WTC11 (cell line): ENCODE measurements at regions not wholly inside any gene's neighbourhood (a gene's known extent, or its start where the extent isn't known, plus 50 kb on each side); places are given as distances from the start of the nearest gene placed in this dataset.

Experiments used
- ATAC-seq: fragments of 200-7000 bp; cut with Tn5 transposase; 2 replicates; pipeline ENCODE4 v1.10.0; 2021; ENCODE audit warnings: mild to moderate bottlenecking, moderate library complexity
- CTCF ChIA-PET: fragments of 300-600 bp; sonication (Branson Sonifier 250); formaldehyde crosslinking; loops from one replicate; lab custom pipeline; 2021; ENCODE audit warnings: antibody characterized with exemption; lab: Charles Lee
- POLR2A ChIA-PET: fragments of 350-600 bp; sonication (Branson Sonifier 250); formaldehyde crosslinking; loops from one replicate; lab custom pipeline; 2021; ENCODE audit warnings: antibody characterized with exemption; lab: Charles Lee
- DNase-seq: peaks from one replicate; pipeline ENCODE4 v3.0.0; 2021; ENCODE audit warnings: low spot score
- H3K27ac Mint-ChIP-seq: 2 replicates; pipeline ENCODE4 v1.8.0; 2021; ENCODE audit warnings: mixed read lengths
- H3K27me3 Mint-ChIP-seq: 2 replicates; pipeline ENCODE4 v1.8.0; 2021; ENCODE audit warnings: low read depth, mild to moderate bottlenecking, moderate library complexity, mixed read lengths
- H3K36me3 Mint-ChIP-seq: 2 replicates; pipeline ENCODE4 v1.8.0; 2021; ENCODE audit warnings: mixed read lengths
- H3K4me1 Mint-ChIP-seq: 2 replicates; pipeline ENCODE4 v1.8.0; 2022; ENCODE audit warnings: mixed read lengths
- H3K4me3 Mint-ChIP-seq: 2 replicates; pipeline ENCODE4 v1.8.0; 2021; ENCODE audit warnings: mild to moderate bottlenecking, moderate library complexity, mixed read lengths
- H3K9me3 Mint-ChIP-seq: 2 replicates; pipeline ENCODE4 v1.8.0; 2021; ENCODE audit warnings: mixed read lengths
- ATF3 ChIP-seq: sonication (generic); formaldehyde crosslinking; conservative IDR thresholded peaks from 2 replicates; pipeline ENCODE4 v1.8.1; 2022; ENCODE audit warnings: mild to moderate bottlenecking, missing genetic modification reagents
- CDX4 ChIP-seq: fragments of 250-450 bp; sonication (Bioruptor Pico); IDR thresholded peaks from 2 replicates; pipeline ENCODE4 v1.9.0; 2021; ENCODE audit warnings: moderate library complexity, mild to moderate bottlenecking, inconsistent platforms, borderline replicate concordance
- CREB1 ChIP-seq: sonication (generic); formaldehyde crosslinking; IDR thresholded peaks from 2 replicates; pipeline ENCODE4 v1.8.0; 2023; ENCODE audit warnings: mild to moderate bottlenecking, missing genetic modification reagents
- E2F5 ChIP-seq: sonication (generic); formaldehyde crosslinking; IDR thresholded peaks from 2 replicates; pipeline ENCODE4 v1.8.1; 2022; ENCODE audit warnings: mild to moderate bottlenecking, moderate library complexity, missing genetic modification reagents
- ETV6 ChIP-seq: sonication (generic); formaldehyde crosslinking; IDR thresholded peaks from 2 replicates; pipeline ENCODE4 v1.8.1; 2022; ENCODE audit warnings: mild to moderate bottlenecking, missing genetic modification reagents
- FOXK1 ChIP-seq: sonication (generic); formaldehyde crosslinking; IDR thresholded peaks from 2 replicates; pipeline ENCODE4 v1.8.0; 2022; ENCODE audit warnings: mild to moderate bottlenecking, moderate library complexity, missing genetic modification reagents
- FOXP1 ChIP-seq: sonication (generic); formaldehyde crosslinking; IDR thresholded peaks from 2 replicates; pipeline ENCODE4 v1.8.0; 2022; ENCODE audit warnings: missing genetic modification reagents, mild to moderate bottlenecking, moderate library complexity, borderline replicate concordance
- JUN ChIP-seq: sonication (generic); formaldehyde crosslinking; IDR thresholded peaks from 2 replicates; pipeline ENCODE4 v1.8.0; 2023; ENCODE audit warnings: mild to moderate bottlenecking, missing genetic modification reagents
- NFATC4 ChIP-seq: fragments of 250-450 bp; sonication (Bioruptor Pico); IDR thresholded peaks from 2 replicates; pipeline ENCODE4 v1.9.0; 2021; ENCODE audit warnings: mild to moderate bottlenecking
- NFE2L1 ChIP-seq: sonication (generic); formaldehyde crosslinking; IDR thresholded peaks from 2 replicates; pipeline ENCODE4 v1.8.1; 2023; ENCODE audit warnings: missing genetic modification reagents
- NFYB ChIP-seq: sonication (generic); formaldehyde crosslinking; conservative IDR thresholded peaks from 2 replicates; pipeline ENCODE4 v1.8.0; 2022; ENCODE audit warnings: low read depth, missing genetic modification reagents
- NR1H2 ChIP-seq: sonication (generic); formaldehyde crosslinking; IDR thresholded peaks from 2 replicates; pipeline ENCODE4 v1.9.0; 2021; ENCODE audit warnings: mild to moderate bottlenecking, moderate library complexity, missing genetic modification reagents
- RELA ChIP-seq: sonication (generic); formaldehyde crosslinking; IDR thresholded peaks from 2 replicates; pipeline ENCODE4 v1.8.1; 2022; ENCODE audit warnings: missing genetic modification reagents, mild to moderate bottlenecking, borderline replicate concordance
- RORB ChIP-seq: fragments of 250-450 bp; sonication (Bioruptor Pico); IDR thresholded peaks from 2 replicates; pipeline ENCODE4 v1.9.0; 2021; ENCODE audit warnings: mild to moderate bottlenecking
- TCF7 ChIP-seq: sonication (generic); formaldehyde crosslinking; IDR thresholded peaks from 2 replicates; pipeline ENCODE4 v1.8.0; 2022; ENCODE audit warnings: mild to moderate bottlenecking, low read depth, missing genetic modification reagents, moderate library complexity
- TEAD1 ChIP-seq: sonication (generic); formaldehyde crosslinking; IDR thresholded peaks from 2 replicates; pipeline ENCODE4 v1.8.0; 2022; ENCODE audit warnings: mild to moderate bottlenecking, missing genetic modification reagents
- TP53 ChIP-seq: sonication (generic); formaldehyde crosslinking; IDR thresholded peaks from 2 replicates; pipeline ENCODE4 v1.8.1; 2023; ENCODE audit warnings: mild to moderate bottlenecking, missing genetic modification reagents
- ZNF219 ChIP-seq: sonication (generic); formaldehyde crosslinking; IDR thresholded peaks from 2 replicates; pipeline ENCODE4 v1.8.0; 2023; ENCODE audit warnings: missing genetic modification reagents, mild to moderate bottlenecking, borderline replicate concordance
- ZNF232 ChIP-seq: sonication (generic); formaldehyde crosslinking; IDR thresholded peaks from 2 replicates; pipeline ENCODE4 v1.8.0; 2022; ENCODE audit warnings: mild to moderate bottlenecking, missing genetic modification reagents
- ZNF416 ChIP-seq: fragments of 250-450 bp; sonication (Bioruptor Pico); IDR thresholded peaks from 2 replicates; pipeline ENCODE4 v1.9.0; 2021; ENCODE audit warnings: mild to moderate bottlenecking, inconsistent platforms
- ZNF423 ChIP-seq: fragments of 250-450 bp; sonication (Bioruptor Pico); IDR thresholded peaks from 2 replicates; pipeline ENCODE4 v2.1.2; 2022; ENCODE audit warnings: mild to moderate bottlenecking, moderate library complexity
- ZNF532 ChIP-seq: fragments of 250-450 bp; sonication (Bioruptor Pico); IDR thresholded peaks from 2 replicates; pipeline ENCODE4 v1.9.0; 2021; ENCODE audit warnings: mild to moderate bottlenecking, borderline replicate concordance
- TF ChIP-seq, protein P1 (sequence below): fragments of 250-450 bp; sonication (Bioruptor Pico); IDR thresholded peaks from 2 replicates; pipeline ENCODE4 v2.1.2; 2022; ENCODE audit warnings: mild to moderate bottlenecking, moderate library complexity
- TF ChIP-seq, protein P2 (sequence below): sonication (generic); formaldehyde crosslinking; IDR thresholded peaks from 2 replicates; pipeline ENCODE4 v1.8.0; 2023; ENCODE audit warnings: mild to moderate bottlenecking, missing genetic modification reagents
- TF ChIP-seq, protein P3 (sequence below): fragments of 200-600 bp; IDR thresholded peaks from 2 replicates; pipeline ENCODE4 v1.8.0; 2022; ENCODE audit warnings: antibody characterized with exemption

DNA sequence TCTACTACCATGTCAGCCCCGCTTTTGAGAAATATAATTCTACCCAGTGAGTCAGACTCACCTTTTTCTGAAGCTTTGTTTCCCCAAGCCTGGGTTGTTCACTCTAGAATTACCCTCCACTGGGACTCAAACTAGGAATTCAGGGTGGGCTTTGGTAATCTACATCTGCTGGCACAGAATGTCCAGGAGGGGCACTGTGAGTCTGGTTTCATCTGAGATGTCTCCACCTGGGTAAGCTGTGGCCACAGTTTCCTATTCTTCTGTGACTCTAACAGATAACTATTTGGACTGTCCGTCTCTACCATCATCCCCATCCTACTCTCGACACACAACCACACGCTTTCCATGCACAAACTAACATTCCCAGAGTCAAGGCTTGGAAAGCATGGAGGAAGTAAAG, 457.2 kb downstream of the STK39 start:
- DNase-seq, result no peak
- CTCF ChIA-PET, result interaction anchor here (1.6 kb wide), 1 partner anchor 55 kb away, joined by 6 read pairs; no protein-coding TSS in a partner anchor
- Mint-ChIP-seq H3K4me1 (peaks cover 57% of the 10 kb centered on the region), H3K9me3 (no peaks in the 10 kb centered on the region), H3K4me3 (no peak overlapping the region), H3K27ac (peak overlapping the region; percentile 29; the same call in 1 of the 2 replicates), H3K36me3 (no peaks in the 10 kb centered on the region), H3K27me3 (no peaks in the 10 kb centered on the region)
- TF ChIP-seq CDX4 (CRISPR knock-in tag) (no peak), NFATC4 (CRISPR knock-in tag) (no peak), JUN (CRISPR knock-in tag) (no peak), FOXP1 (CRISPR knock-in tag) (no peak), E2F5 (CRISPR knock-in tag) (no peak), ZNF232 (CRISPR knock-in tag) (no peak), FOXK1 (CRISPR knock-in tag) (no peak), ETV6 (CRISPR knock-in tag) (no peak), TP53 (CRISPR knock-in tag) (no peak), ZNF532 (CRISPR knock-in tag) (no peak), RELA (CRISPR knock-in tag) (no peak), RORB (CRISPR knock-in tag) (no peak), NR1H2 (CRISPR knock-in tag) (no peak), ZNF416 (CRISPR knock-in tag) (no peak)
- TF ChIP-seq, protein P1, sequence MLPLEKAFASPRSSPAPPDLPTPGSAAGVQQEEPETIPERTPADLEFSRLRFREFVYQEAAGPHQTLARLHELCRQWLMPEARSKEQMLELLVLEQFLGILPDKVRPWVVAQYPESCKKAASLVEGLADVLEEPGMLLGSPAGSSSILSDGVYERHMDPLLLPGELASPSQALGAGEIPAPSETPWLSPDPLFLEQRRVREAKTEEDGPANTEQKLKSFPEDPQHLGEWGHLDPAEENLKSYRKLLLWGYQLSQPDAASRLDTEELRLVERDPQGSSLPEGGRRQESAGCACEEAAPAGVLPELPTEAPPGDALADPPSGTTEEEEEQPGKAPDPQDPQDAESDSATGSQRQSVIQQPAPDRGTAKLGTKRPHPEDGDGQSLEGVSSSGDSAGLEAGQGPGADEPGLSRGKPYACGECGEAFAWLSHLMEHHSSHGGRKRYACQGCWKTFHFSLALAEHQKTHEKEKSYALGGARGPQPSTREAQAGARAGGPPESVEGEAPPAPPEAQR (CRISPR knock-in tag), result no peak
- TF ChIP-seq, protein P2, sequence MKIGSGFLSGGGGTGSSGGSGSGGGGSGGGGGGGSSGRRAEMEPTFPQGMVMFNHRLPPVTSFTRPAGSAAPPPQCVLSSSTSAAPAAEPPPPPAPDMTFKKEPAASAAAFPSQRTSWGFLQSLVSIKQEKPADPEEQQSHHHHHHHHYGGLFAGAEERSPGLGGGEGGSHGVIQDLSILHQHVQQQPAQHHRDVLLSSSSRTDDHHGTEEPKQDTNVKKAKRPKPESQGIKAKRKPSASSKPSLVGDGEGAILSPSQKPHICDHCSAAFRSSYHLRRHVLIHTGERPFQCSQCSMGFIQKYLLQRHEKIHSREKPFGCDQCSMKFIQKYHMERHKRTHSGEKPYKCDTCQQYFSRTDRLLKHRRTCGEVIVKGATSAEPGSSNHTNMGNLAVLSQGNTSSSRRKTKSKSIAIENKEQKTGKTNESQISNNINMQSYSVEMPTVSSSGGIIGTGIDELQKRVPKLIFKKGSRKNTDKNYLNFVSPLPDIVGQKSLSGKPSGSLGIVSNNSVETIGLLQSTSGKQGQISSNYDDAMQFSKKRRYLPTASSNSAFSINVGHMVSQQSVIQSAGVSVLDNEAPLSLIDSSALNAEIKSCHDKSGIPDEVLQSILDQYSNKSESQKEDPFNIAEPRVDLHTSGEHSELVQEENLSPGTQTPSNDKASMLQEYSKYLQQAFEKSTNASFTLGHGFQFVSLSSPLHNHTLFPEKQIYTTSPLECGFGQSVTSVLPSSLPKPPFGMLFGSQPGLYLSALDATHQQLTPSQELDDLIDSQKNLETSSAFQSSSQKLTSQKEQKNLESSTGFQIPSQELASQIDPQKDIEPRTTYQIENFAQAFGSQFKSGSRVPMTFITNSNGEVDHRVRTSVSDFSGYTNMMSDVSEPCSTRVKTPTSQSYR (CRISPR knock-in tag), result no peak
- ATAC-seq, result no peak
- POLR2A ChIA-PET, result no interaction called here

DNA sequence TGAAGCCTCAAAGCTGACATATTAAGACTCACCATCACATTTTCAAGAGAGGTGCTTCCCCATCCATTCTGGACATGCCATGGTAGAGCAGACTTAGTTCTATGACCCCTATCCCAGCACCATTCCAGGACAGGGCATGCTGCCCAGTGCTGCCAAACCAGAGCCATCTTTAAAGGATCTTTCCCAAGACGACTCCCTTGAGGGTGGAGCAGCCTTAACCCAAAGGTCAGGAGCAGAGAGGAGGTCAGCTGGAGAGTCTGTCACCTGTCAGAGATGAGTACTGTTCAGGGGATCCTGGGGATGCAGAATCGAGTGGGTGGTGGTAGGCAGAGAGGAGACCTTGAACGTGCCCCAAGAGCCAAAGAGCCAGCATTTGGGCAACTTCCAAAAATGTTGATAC, 459.8 kb downstream of the STK39 start:
- DNase-seq (no peak), ATAC-seq (no peak)
- CTCF ChIA-PET, result no interaction called here
- POLR2A ChIA-PET, result no interaction called here
- H3K4me3 Mint-ChIP-seq, result no peak overlapping the region
- peaks cover 54% of the 10 kb centered on the region for H3K4me1 Mint-ChIP-seq
- H3K9me3 Mint-ChIP-seq, result no peaks in the 10 kb centered on the region
- H3K36me3 Mint-ChIP-seq, result no peaks in the 10 kb centered on the region
- H3K27me3 Mint-ChIP-seq, result no peaks in the 10 kb centered on the region
- H3K27ac Mint-ChIP-seq, result no peak overlapping the region
- no peak for TF ChIP-seq NFE2L1 (CRISPR knock-in tag)
- TF ChIP-seq NR1H2 (CRISPR knock-in tag), result no peak
- TF ChIP-seq RORB (CRISPR knock-in tag), result no peak
- TF ChIP-seq NFYB, result no peak
- TF ChIP-seq CREB1 (CRISPR knock-in tag), result no peak
- TF ChIP-seq TEAD1 (CRISPR knock-in tag), result no peak
- TF ChIP-seq ZNF219 (CRISPR knock-in tag), result no peak
- TF ChIP-seq ATF3 (CRISPR knock-in tag), result no peak
- TF ChIP-seq TCF7 (CRISPR knock-in tag), result no peak
- no peak for TF ChIP-seq ZNF423 (CRISPR knock-in tag)
- TF ChIP-seq, protein P3, sequence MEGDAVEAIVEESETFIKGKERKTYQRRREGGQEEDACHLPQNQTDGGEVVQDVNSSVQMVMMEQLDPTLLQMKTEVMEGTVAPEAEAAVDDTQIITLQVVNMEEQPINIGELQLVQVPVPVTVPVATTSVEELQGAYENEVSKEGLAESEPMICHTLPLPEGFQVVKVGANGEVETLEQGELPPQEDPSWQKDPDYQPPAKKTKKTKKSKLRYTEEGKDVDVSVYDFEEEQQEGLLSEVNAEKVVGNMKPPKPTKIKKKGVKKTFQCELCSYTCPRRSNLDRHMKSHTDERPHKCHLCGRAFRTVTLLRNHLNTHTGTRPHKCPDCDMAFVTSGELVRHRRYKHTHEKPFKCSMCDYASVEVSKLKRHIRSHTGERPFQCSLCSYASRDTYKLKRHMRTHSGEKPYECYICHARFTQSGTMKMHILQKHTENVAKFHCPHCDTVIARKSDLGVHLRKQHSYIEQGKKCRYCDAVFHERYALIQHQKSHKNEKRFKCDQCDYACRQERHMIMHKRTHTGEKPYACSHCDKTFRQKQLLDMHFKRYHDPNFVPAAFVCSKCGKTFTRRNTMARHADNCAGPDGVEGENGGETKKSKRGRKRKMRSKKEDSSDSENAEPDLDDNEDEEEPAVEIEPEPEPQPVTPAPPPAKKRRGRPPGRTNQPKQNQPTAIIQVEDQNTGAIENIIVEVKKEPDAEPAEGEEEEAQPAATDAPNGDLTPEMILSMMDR, result no peak
